Parathyroid adenoma (tissue), 2 donors: ENCODE measurements at regions not wholly inside any gene's neighbourhood (a gene's known extent, or its start where the extent isn't known, plus 50 kb on each side); places are given as distances from the start of the nearest gene placed in this dataset.

Source experiments
- H2AFZ ChIP-seq: fragments of 300-600 bp; sonication (generic); one replicate; pipeline ENCODE4 v1.7.0; 2017; ENCODE audit warnings: antibody characterized with exemption, mild to moderate bottlenecking
- H3K27ac ChIP-seq: fragments of 300-600 bp; sonication (generic); one replicate; pipeline ENCODE4 v1.7.0; 2017
- H3K27me3 ChIP-seq: fragments of 300-600 bp; sonication (generic); one replicate; pipeline ENCODE4 v1.7.0; 2017; ENCODE audit warnings: low read length; ENCODE audit not compliant: control insufficient read depth, insufficient read depth
- H3K36me3 ChIP-seq: fragments of 300-600 bp; sonication (generic); one replicate; pipeline ENCODE4 v1.7.0; 2017; ENCODE audit warnings: low read length; ENCODE audit not compliant: control insufficient read depth, insufficient read depth
- H3K4me1 ChIP-seq: fragments of 300-600 bp; sonication (generic); one replicate; pipeline ENCODE4 v1.7.0; 2017; ENCODE audit warnings: control low read depth
- H3K4me2 ChIP-seq: fragments of 300-600 bp; sonication (generic); one replicate; pipeline ENCODE4 v1.7.0; 2017; ENCODE audit warnings: low read length
- H3K4me3 ChIP-seq: fragments of 300-600 bp; sonication (generic); one replicate; pipeline ENCODE4 v1.7.0; 2017; ENCODE audit warnings: low read depth, low read length
- H3K79me2 ChIP-seq: fragments of 300-600 bp; sonication (generic); one replicate; pipeline ENCODE4 v1.7.0; 2017; ENCODE audit warnings: control low read depth
- H3K9ac ChIP-seq: fragments of 300-600 bp; sonication (generic); one replicate; pipeline ENCODE4 v1.7.0; 2017; ENCODE audit warnings: mild to moderate bottlenecking
- H3K9me3 ChIP-seq: fragments of 300-600 bp; sonication (generic); one replicate; pipeline ENCODE4 v1.7.0; 2017; ENCODE audit warnings: low read length; ENCODE audit not compliant: control insufficient read depth
- CTCF ChIP-seq: fragments of 300-600 bp; sonication (generic); IDR thresholded peaks from one replicate; pipeline ENCODE4 v1.7.0; 2017; ENCODE audit warnings: antibody characterized with exemption, mild to moderate bottlenecking
- donor health status: primary hyperparathyroidism.

- H3K27me3 ChIP-seq: no peaks in the 10 kb centered on the region
- H3K9me3 ChIP-seq: no peaks in the 10 kb centered on the region
- H3K79me2 ChIP-seq: no peaks in the 10 kb centered on the region
- no peak overlapping the region for H3K4me2 ChIP-seq
- H3K27ac ChIP-seq: no peak overlapping the region
- H3K9ac ChIP-seq: no peak overlapping the region
- H3K4me1 ChIP-seq: peaks cover 21% of the 10 kb centered on the region
- no peak overlapping the region for H3K4me3 ChIP-seq
- H2AFZ ChIP-seq: peak overlapping the region; percentile 43
- no peak for TF ChIP-seq CTCF
- H3K36me3 ChIP-seq: no peaks in the 10 kb centered on the region
Measured at GRCh38 chr5:125196481-125197111, 450.2 kb upstream of the ZNF608 start.

DNA sequence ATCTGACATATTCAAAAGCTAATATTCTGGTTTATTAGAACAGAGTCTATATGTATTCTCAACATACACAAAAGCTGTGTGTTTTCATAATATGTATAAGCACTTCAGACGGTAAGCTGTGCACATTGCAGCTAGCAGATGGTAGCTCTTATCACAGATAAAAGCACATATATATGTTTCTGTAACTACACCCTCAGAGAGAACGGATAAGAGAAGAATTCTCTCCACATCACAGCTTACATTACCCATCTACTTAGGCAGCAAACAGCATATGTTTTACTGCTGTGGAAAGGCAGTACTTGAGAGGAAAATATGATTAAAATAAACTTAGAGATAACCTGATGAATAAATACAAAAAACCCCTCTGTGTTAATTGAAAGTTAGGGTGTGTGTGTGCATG, 450.9 kb upstream of the ZNF608 start:
- Histone ChIP-seq H3K4me2 (no peak overlapping the region), H3K9me3 (no peaks in the 10 kb centered on the region), H3K27me3 (no peaks in the 10 kb centered on the region), H3K79me2 (no peaks in the 10 kb centered on the region), H3K4me1 (peaks cover 21% of the 10 kb centered on the region), H2AFZ (no peak overlapping the region), H3K27ac (no peak overlapping the region), H3K9ac (no peak overlapping the region), H3K36me3 (no peaks in the 10 kb centered on the region), H3K4me3 (no peak overlapping the region)
- no peak for TF ChIP-seq CTCF

DNA sequence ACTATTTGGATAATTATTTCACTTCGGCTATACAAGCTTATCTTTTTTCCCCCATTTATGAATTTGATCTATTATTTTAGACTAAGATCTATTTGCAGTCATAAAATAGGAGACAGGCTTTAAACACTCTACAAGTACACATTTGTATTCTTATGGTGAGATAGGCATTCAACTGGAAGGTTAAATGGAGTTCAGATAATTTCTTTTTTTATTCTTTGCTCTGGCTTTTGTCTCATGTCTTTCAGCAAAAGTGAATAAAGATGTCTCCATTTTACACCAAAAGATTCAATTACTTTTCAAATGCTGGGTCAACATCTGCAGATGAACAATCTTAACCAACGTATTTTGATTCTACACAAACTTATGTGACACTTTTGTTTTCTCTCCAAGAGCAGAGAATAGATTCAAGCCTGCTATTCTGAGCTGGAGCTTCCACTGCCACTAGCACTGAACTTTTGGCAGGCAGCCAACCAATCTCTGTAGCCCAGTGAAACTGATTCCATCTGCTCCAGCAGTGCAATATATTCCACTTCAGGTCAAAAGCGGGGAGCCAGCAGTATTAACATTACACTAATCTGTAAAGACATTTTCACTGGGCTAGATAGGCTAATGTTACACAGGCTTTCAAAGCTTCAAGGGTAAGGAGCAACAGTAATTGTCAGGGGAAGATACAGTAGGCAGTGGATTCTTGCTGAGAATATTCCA, 452.0 kb upstream of the ZNF608 start:
- Histone ChIP-seq H3K9me3 (no peaks in the 10 kb centered on the region), H3K4me3 (no peak overlapping the region), H3K4me2 (peak overlapping the region; percentile 39), H2AFZ (peak overlapping the region; percentile 0), H3K27me3 (no peaks in the 10 kb centered on the region), H3K79me2 (no peaks in the 10 kb centered on the region), H3K36me3 (no peaks in the 10 kb centered on the region), H3K4me1 (peaks cover 21% of the 10 kb centered on the region), H3K27ac (peak overlapping the region; percentile 3), H3K9ac (no peak overlapping the region)
- no peak for TF ChIP-seq CTCF

DNA sequence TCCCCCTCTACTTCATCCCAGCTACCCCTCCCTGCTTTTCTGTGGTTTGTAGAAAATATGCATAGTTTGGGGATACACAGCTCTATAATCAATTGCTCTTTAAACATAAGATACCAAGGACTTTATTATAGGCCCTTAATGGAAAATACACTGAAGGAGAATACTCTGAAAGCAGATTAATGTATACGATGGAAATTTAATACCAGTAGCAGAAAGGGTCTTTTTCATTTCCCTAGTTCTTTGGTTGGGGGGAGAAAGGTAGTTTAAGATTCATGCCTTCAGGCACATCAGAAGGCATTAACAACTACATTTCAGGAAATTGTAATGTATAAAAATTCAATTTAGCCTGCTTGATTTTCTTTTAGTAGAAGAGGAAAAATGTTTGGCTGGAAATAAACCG, 452.9 kb upstream of the ZNF608 start:
- no peak for TF ChIP-seq CTCF
- Histone ChIP-seq H3K4me1 (peaks cover 21% of the 10 kb centered on the region), H3K27me3 (no peaks in the 10 kb centered on the region), H3K79me2 (no peaks in the 10 kb centered on the region), H3K4me3 (no peak overlapping the region), H3K9ac (no peak overlapping the region), H2AFZ (no peak overlapping the region), H3K4me2 (no peak overlapping the region), H3K9me3 (no peaks in the 10 kb centered on the region), H3K27ac (no peak overlapping the region), H3K36me3 (no peaks in the 10 kb centered on the region)
